Endothelial cell of umbilical vein (primary cell): ENCODE measurements at regions not wholly inside any gene's neighbourhood (a gene's known extent, or its start where the extent isn't known, plus 50 kb on each side); places are given as distances from the start of the nearest gene placed in this dataset.

Experiments used
- BruUV-seq: library from RNA; stranded (reverse); fragments of 400-500 nt; replicated peaks from 2 replicates; lab custom pipeline; 2021; lab: Mats Ljungman, UMichigan
- CTCF ChIA-PET: fragments of 300-600, 350-600 bp; sonication (Branson Sonifier 250); formaldehyde crosslinking; loops from one replicate; lab custom pipeline; 2021; ENCODE audit warnings: antibody characterized with exemption, inconsistent platforms; lab: Charles Lee
- POLR2A ChIA-PET: fragments of 300-600, 350-600 bp; sonication (Branson Sonifier 250); formaldehyde crosslinking; loops from one replicate; lab custom pipeline; 2021; ENCODE audit warnings: antibody characterized with exemption, inconsistent platforms; lab: Charles Lee
- DNase-seq: peaks from one replicate; pipeline ENCODE4 v3.0.0-alpha.2; 2011; ENCODE audit warnings: low read depth, low spot score
- FAIRE-seq: peaks from 2 replicates; lab custom pipeline; 2011; peaks lifted over from hg19 to GRCh38; lab: Jason Lieb, UNC
- H2AFZ ChIP-seq: 2 replicates; pipeline ENCODE4 v1.6.0; 2012; ENCODE audit warnings: low read depth, low read length, control low read depth, inconsistent platforms
- H3K27ac ChIP-seq: 2 replicates; pipeline ENCODE4 v1.5.1; 2011; ENCODE audit warnings: low read depth, mild to moderate bottlenecking, control low read depth, low read length, moderate library complexity; ENCODE audit not compliant: insufficient read depth
- H3K27me3 ChIP-seq, 2 experiments: 2 replicates each; pipeline versions ENCODE4 v1.6.0 to v1.6.1; 2011; ENCODE audit warnings: low read length in 2 of 2, mixed read lengths in 1 of 2; ENCODE audit not compliant: control insufficient read depth in 2 of 2, insufficient read depth in 2 of 2
- H3K36me3 ChIP-seq, 2 experiments: 2 replicates in 1 of 2; 3 replicates in 1 of 2; pipeline ENCODE4 v1.5.1; 2011; ENCODE audit warnings: low read length in 2 of 2, mild to moderate bottlenecking in 1 of 2, moderate library complexity in 1 of 2; ENCODE audit not compliant: control insufficient read depth in 2 of 2, insufficient read depth in 2 of 2; ENCODE audit errors: extremely low read depth in 1 of 2
- H3K4me1 ChIP-seq: 3 replicates; pipeline ENCODE4 v1.5.1; 2011; ENCODE audit warnings: mild to moderate bottlenecking, low read length; ENCODE audit not compliant: control insufficient read depth, insufficient read depth; ENCODE audit errors: extremely low read depth
- H3K4me2 ChIP-seq: 2 replicates; pipeline ENCODE4 v1.6.1; 2011; ENCODE audit warnings: low read length, control low read depth, mixed read lengths; ENCODE audit not compliant: insufficient read depth
- H3K4me3 ChIP-seq, 3 experiments: fragments of 200-600 bp in 1 of 3; sonication (generic), shearing (Covaris generic) in 1 of 3; replicated peaks in 1 of 3; 2 replicates each; pipeline ENCODE4 v1.5.1; 2011 to 2016; ENCODE audit warnings: control low read depth in 3 of 3, low read length in 3 of 3, mild to moderate bottlenecking in 2 of 3, inconsistent platforms in 1 of 3, low read depth in 1 of 3, moderate library complexity in 1 of 3; ENCODE audit not compliant: insufficient read depth in 1 of 3
- H3K79me2 ChIP-seq: 2 replicates; pipeline ENCODE4 v1.6.0; 2012; ENCODE audit warnings: low read length, inconsistent platforms; ENCODE audit not compliant: control insufficient read depth, insufficient read depth
- H3K9ac ChIP-seq: replicated peaks from 2 replicates; pipeline ENCODE3; 2011; ENCODE audit warnings: low read length, control low read depth; ENCODE audit not compliant: insufficient read depth; ENCODE audit errors: extremely low read depth
- H3K9me1 ChIP-seq: replicated peaks from 3 replicates; pipeline ENCODE4 v1.6.0; 2011; ENCODE audit warnings: mild to moderate bottlenecking, low read length; ENCODE audit not compliant: control insufficient read depth, insufficient read depth; ENCODE audit errors: extremely low read depth
- H3K9me3 ChIP-seq: replicated peaks from 2 replicates; pipeline ENCODE4 v1.5.1; 2012; ENCODE audit warnings: low read length, inconsistent platforms; ENCODE audit not compliant: control insufficient read depth, insufficient read depth
- H4K20me1 ChIP-seq: replicated peaks from 2 replicates; pipeline ENCODE3; 2011; ENCODE audit warnings: mild to moderate bottlenecking, low read length; ENCODE audit not compliant: control insufficient read depth, insufficient read depth; ENCODE audit errors: extremely low read depth
- EZH2 ChIP-seq: IDR thresholded peaks from 2 replicates; pipeline ENCODE4 v1.6.1; 2012; ENCODE audit warnings: borderline replicate concordance, low read depth, mild to moderate bottlenecking, moderate library complexity, low read length, inconsistent platforms; ENCODE audit not compliant: severe bottlenecking
- FOS ChIP-seq: IDR thresholded peaks from 2 replicates; pipeline ENCODE4 v1.6.1; 2011; ENCODE audit warnings: mild to moderate bottlenecking, low read length, moderate library complexity, borderline replicate concordance; ENCODE audit not compliant: insufficient read depth
- GATA2 ChIP-seq: IDR thresholded peaks from 2 replicates; pipeline ENCODE4 v1.7.0; 2011; ENCODE audit warnings: low read depth, mild to moderate bottlenecking, moderate library complexity, mixed read lengths, low read length; ENCODE audit not compliant: insufficient read length, insufficient read depth
- JUN ChIP-seq: IDR thresholded peaks from 2 replicates; pipeline ENCODE4 v1.6.1; 2011; ENCODE audit warnings: borderline replicate concordance, low read depth; ENCODE audit not compliant: insufficient read length, insufficient read depth
- MYC ChIP-seq: IDR thresholded peaks from one replicate; pipeline ENCODE4 v1.6.1; 2011; ENCODE audit warnings: mild to moderate bottlenecking, low read depth, low read length
- POLR2A ChIP-seq: IDR thresholded peaks from 2 replicates; pipeline ENCODE4 v1.6.1; 2012; ENCODE audit warnings: low read depth, mild to moderate bottlenecking, control low read depth, low read length
- POLR2AphosphoS5 ChIP-seq: IDR thresholded peaks from 2 replicates; pipeline ENCODE4 v1.6.1; 2012; ENCODE audit warnings: low read depth, mild to moderate bottlenecking, control low read depth, low read length, moderate library complexity; ENCODE audit not compliant: insufficient read depth
- dilution Hi-C: fragments of 300-500 bp; cut with MboI; formaldehyde crosslinking; loops from one replicate; pipeline ENCODE4 v1.15.0; 2019; ENCODE audit warnings: low sequenced_read_pairs; ENCODE audit not compliant: extremely low pct_ligation_motif_present
- intact Hi-C: fragments of 100-400 bp; cut with micrococcal nuclease; formaldehyde crosslinking; loops from one replicate; pipeline ENCODE4 v1.10.0; 2022
- TF ChIP-seq, protein P1 (sequence below), 2 donors: IDR thresholded peaks; 1 replicate in 1 of 2; 2 replicates in 1 of 2; pipeline ENCODE4 v1.5.1; 2011; ENCODE audit warnings: low read length in 2 of 2, mild to moderate bottlenecking in 2 of 2, moderate library complexity in 2 of 2, control low read depth in 1 of 2, inconsistent platforms in 1 of 2, low read depth in 1 of 2; ENCODE audit not compliant: insufficient read depth in 1 of 2; ENCODE audit errors: extremely low read depth in 1 of 2
- TF ChIP-seq, protein P2 (sequence below): IDR thresholded peaks from 2 replicates; pipeline ENCODE4 v1.6.1; 2011; ENCODE audit not compliant: insufficient read depth, insufficient read length

DNA sequence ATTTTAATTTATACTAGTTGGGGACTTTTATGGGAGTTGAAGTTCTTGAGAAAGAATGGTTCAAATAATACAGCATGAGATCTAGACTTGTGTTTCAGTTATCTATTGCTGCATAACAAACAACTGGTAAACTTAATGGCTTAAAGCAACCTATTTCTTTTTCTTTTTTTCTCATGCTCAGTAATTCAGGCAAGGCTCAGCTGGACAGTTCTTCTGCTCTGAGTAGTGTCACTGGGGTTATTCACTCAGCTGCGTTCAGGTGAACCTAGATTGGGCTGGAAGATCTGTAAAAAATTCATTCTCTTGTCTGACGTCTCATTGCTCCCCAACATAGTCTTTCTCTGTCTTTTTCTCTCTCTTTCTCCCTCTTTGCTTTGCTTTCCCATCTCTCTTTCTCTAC lies 291.7 kb downstream of the GBA3 start:
- ChIA-PET POLR2A (no interaction called here), CTCF (no interaction called here)
- intact Hi-C loops: no loop called here
- dilution Hi-C loops: no loop called here
- Histone ChIP-seq H2AFZ (no peak overlapping the region), H3K4me3 (no peak overlapping the region), H3K27ac (no peak overlapping the region), H3K36me3 (no peaks in the 10 kb centered on the region), H3K27me3 (no peaks in the 10 kb centered on the region), H3K4me1 (no peaks in the 10 kb centered on the region), H4K20me1 (no peaks in the 10 kb centered on the region), H3K9me3 (peaks cover 1% of the 10 kb centered on the region), H3K4me2 (no peak overlapping the region), H3K9me1 (no peaks in the 10 kb centered on the region), H3K79me2 (no peaks in the 10 kb centered on the region), H3K9ac (no peak overlapping the region)
- BruUV-seq: no TSS peak
- no peak for DNase-seq
- FAIRE-seq: no peak
- TF ChIP-seq POLR2A (no peak), POLR2AphosphoS5 (no peak), JUN (no peak), MYC (no peak)
- TF ChIP-seq, protein P1, sequence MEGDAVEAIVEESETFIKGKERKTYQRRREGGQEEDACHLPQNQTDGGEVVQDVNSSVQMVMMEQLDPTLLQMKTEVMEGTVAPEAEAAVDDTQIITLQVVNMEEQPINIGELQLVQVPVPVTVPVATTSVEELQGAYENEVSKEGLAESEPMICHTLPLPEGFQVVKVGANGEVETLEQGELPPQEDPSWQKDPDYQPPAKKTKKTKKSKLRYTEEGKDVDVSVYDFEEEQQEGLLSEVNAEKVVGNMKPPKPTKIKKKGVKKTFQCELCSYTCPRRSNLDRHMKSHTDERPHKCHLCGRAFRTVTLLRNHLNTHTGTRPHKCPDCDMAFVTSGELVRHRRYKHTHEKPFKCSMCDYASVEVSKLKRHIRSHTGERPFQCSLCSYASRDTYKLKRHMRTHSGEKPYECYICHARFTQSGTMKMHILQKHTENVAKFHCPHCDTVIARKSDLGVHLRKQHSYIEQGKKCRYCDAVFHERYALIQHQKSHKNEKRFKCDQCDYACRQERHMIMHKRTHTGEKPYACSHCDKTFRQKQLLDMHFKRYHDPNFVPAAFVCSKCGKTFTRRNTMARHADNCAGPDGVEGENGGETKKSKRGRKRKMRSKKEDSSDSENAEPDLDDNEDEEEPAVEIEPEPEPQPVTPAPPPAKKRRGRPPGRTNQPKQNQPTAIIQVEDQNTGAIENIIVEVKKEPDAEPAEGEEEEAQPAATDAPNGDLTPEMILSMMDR (IDR thresholded peaks at IDR 0.05; ENCODE audit: extremely low read depth in 1 of 2, insufficient read depth in 1 of 2, low read depth in 1 of 2, low read length in 2 of 2): no peak

DNA sequence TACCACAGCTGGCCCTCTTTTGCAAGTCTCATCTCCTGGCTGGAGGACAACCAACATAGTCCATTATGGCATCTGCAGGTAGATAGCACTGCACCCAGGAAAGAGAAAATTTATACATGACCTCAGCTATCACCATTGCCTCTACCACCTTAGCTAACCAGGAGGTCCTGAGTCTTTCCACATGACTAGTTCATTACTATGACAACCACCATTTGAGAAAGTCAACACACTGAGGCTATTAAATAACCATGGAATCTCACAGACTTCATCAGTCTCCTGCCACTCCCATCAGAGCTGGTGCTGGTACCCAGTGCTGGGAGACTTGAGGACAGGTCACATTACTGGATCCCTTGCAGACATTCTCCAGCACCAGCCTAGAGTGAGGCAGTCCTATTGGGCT lies 285.9 kb downstream of the GBA3 start:
- DNase-seq (no peak), FAIRE-seq (no peak)
- no peaks in the 10 kb centered on the region for H4K20me1 ChIP-seq
- no peaks in the 10 kb centered on the region for H3K79me2 ChIP-seq
- peaks cover 4% of the 10 kb centered on the region for H3K9me3 ChIP-seq
- no peaks in the 10 kb centered on the region for H3K36me3 ChIP-seq
- intact Hi-C loops: no loop called here
- H3K9ac ChIP-seq: no peak overlapping the region
- no peaks in the 10 kb centered on the region for H3K9me1 ChIP-seq
- no TSS peak for BruUV-seq
- dilution Hi-C loops: no loop called here
- no peak overlapping the region for H3K4me3 ChIP-seq
- no peak overlapping the region for H2AFZ ChIP-seq
- ChIA-PET CTCF (no interaction called here), POLR2A (no interaction called here)
- no peaks in the 10 kb centered on the region for H3K4me1 ChIP-seq
- no peak for TF ChIP-seq GATA2
- TF ChIP-seq FOS: no peak
- TF ChIP-seq, protein P2, sequence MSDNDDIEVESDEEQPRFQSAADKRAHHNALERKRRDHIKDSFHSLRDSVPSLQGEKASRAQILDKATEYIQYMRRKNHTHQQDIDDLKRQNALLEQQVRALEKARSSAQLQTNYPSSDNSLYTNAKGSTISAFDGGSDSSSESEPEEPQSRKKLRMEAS: no peak
- TF ChIP-seq POLR2AphosphoS5: no peak
- no peak for TF ChIP-seq JUN
- TF ChIP-seq MYC: no peak
- TF ChIP-seq POLR2A: no peak
- TF ChIP-seq, protein P1 (IDR thresholded peaks at IDR 0.05; ENCODE audit: extremely low read depth in 1 of 2, insufficient read depth in 1 of 2, low read depth in 1 of 2, low read length in 2 of 2): no peak
- no peak for TF ChIP-seq EZH2
- no peak overlapping the region for H3K4me2 ChIP-seq
- H3K27me3 ChIP-seq: no peaks in the 10 kb centered on the region
- no peak overlapping the region for H3K27ac ChIP-seq
